Activated CD8-positive, alpha-beta T cell treated with anti-CD3 and anti-CD28 coated beads, Interleukin-2, amount 10 ng/mL, durations not matched to agents 7 days and 5 days (primary cell): ENCODE measurements at regions not wholly inside any gene's neighbourhood (a gene's known extent, or its start where the extent isn't known, plus 50 kb on each side); places are given as distances from the start of the nearest gene placed in this dataset.

Experiments
- ATAC-seq: fragments of 150-1000 bp; cut with Tn5 transposase; one replicate; pipeline ENCODE4 v1.10.0; 2021; ENCODE audit warnings: moderate library complexity
- CTCF ChIA-PET: fragments of 350-600 bp; sonication (Branson Sonifier 250); formaldehyde crosslinking; loops from one replicate; lab custom pipeline; 2021; ENCODE audit warnings: antibody characterized with exemption; lab: Charles Lee
- POLR2A ChIA-PET: fragments of 350-600 bp; sonication (Branson Sonifier 250); formaldehyde crosslinking; loops from one replicate; lab custom pipeline; 2021; ENCODE audit warnings: antibody characterized with exemption; lab: Charles Lee
- DNase-seq: peaks from one replicate; pipeline ENCODE4 v3.0.0-alpha.2; 2020
- H3K27ac Mint-ChIP-seq: one replicate; pipeline ENCODE4 v1.8.0; 2021; ENCODE audit warnings: mild to moderate bottlenecking, mixed read lengths
- H3K27me3 Mint-ChIP-seq: one replicate; pipeline ENCODE4 v1.8.0; 2021; ENCODE audit warnings: low read depth, mixed read lengths
- H3K36me3 Mint-ChIP-seq: one replicate; pipeline ENCODE4 v1.8.0; 2021; ENCODE audit warnings: low read depth, mixed read lengths
- H3K4me1 Mint-ChIP-seq: one replicate; pipeline ENCODE4 v1.8.0; 2021; ENCODE audit warnings: low read depth, mixed read lengths
- H3K4me3 Mint-ChIP-seq: one replicate; pipeline ENCODE4 v1.8.0; 2021; ENCODE audit warnings: mild to moderate bottlenecking, mixed read lengths
- H3K9me3 Mint-ChIP-seq: one replicate; pipeline ENCODE4 v1.8.0; 2022; ENCODE audit warnings: mixed read lengths; ENCODE audit not compliant: insufficient read depth

- Mint-ChIP-seq H3K9me3 (peaks cover 21% of the 10 kb centered on the region), H3K4me3 (no peak overlapping the region), H3K36me3 (no peaks in the 10 kb centered on the region), H3K27me3 (no peaks in the 10 kb centered on the region), H3K4me1 (no peaks in the 10 kb centered on the region), H3K27ac (no peak overlapping the region)
- ChIA-PET POLR2A (no interaction called here), CTCF (no interaction called here)
- no peak for DNase-seq
- no peak for ATAC-seq
Observed at GRCh38 chr11:97865424-97866012, 1155.2 kb upstream of the CNTN5 start.

GRCh38 chr11:97871816-97872215 lies 1148.9 kb upstream of the CNTN5 start:
- Mint-ChIP-seq H3K4me3 (no peak overlapping the region), H3K4me1 (no peaks in the 10 kb centered on the region), H3K27me3 (no peaks in the 10 kb centered on the region), H3K9me3 (peaks cover 20% of the 10 kb centered on the region), H3K36me3 (no peaks in the 10 kb centered on the region), H3K27ac (no peak overlapping the region)
- ChIA-PET POLR2A (no interaction called here), CTCF (no interaction called here)
- no peak for DNase-seq
- ATAC-seq: no peak

DNA sequence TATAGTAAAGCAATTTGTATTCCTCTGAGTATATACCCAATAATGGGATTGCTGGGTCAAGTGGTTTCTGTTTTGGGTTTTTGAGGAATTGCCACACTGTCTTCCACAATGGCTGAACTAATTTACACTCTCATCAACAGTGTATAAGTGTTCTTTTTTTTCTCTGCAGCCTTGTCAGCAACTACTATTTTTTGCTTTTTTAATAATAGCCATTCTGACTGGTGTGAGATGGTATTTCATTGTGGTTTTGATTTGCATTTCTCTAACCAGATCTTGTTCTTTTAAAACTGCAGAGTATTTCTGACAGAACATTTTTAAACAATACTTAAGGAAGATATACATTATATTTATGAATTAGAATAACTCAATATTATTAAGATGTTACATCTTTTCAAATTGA lies 1140.5 kb upstream of the CNTN5 start:
- ATAC-seq (no peak), DNase-seq (no peak)
- H3K36me3 Mint-ChIP-seq: no peaks in the 10 kb centered on the region
- no peak overlapping the region for H3K27ac Mint-ChIP-seq
- H3K4me1 Mint-ChIP-seq: no peaks in the 10 kb centered on the region
- ChIA-PET POLR2A (no interaction called here), CTCF (no interaction called here)
- H3K27me3 Mint-ChIP-seq: no peaks in the 10 kb centered on the region
- H3K9me3 Mint-ChIP-seq: peaks cover 17% of the 10 kb centered on the region
- H3K4me3 Mint-ChIP-seq: no peak overlapping the region

- Mint-ChIP-seq H3K27me3 (no peaks in the 10 kb centered on the region), H3K27ac (no peak overlapping the region), H3K4me3 (no peak overlapping the region), H3K4me1 (no peaks in the 10 kb centered on the region), H3K9me3 (peaks cover 9% of the 10 kb centered on the region), H3K36me3 (no peaks in the 10 kb centered on the region)
- ChIA-PET POLR2A (no interaction called here), CTCF (no interaction called here)
- DNase-seq: no peak
- no peak for ATAC-seq
Observed at GRCh38 chr11:97883086-97883485, 1137.7 kb upstream of the CNTN5 start.

DNA sequence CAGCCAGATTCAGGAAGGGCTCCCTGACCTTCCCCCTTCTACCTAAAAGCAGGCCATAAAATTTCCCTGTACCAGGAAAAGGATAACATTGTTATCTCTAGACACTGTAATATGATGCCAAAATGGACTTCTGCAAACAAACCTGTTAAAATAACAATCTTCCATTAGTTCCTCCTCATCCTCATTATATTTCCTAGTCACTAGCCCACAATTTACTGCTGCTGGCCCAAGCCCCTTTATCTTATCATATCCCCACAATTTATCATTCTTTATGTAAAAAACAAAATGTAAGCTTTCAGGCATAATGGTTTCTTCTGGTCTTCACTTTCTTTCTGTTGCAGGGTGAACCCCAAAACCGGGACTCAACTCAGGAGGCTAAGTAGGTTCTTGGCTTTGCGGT lies 1132.1 kb upstream of the CNTN5 start:
- H3K4me3 Mint-ChIP-seq: no peak overlapping the region
- ChIA-PET CTCF (no interaction called here), POLR2A (no interaction called here)
- no peaks in the 10 kb centered on the region for H3K27me3 Mint-ChIP-seq
- H3K27ac Mint-ChIP-seq: no peak overlapping the region
- no peaks in the 10 kb centered on the region for H3K4me1 Mint-ChIP-seq
- DNase-seq (no peak), ATAC-seq (no peak)
- no peaks in the 10 kb centered on the region for H3K36me3 Mint-ChIP-seq
- peaks cover 9% of the 10 kb centered on the region for H3K9me3 Mint-ChIP-seq

DNA sequence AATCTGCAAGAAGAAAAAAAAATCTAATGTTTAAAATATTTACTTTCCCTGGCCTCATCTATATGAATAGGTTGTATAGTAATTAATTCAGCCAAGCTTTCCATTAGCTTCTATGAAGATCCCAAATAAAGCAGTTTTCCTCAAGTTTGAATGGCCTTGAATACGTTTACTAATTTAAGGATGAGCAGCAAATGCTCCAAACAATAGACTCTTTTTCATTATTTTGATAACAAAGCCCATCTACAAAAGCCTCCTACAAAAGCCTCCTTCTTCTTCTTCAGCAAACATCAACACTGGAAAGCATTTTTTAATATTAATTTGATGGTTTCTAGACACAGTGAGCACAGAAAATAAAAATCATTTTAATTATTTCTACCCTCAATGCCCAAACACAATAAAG lies 1130.3 kb upstream of the CNTN5 start:
- ATAC-seq (no peak), DNase-seq (no peak)
- no peak overlapping the region for H3K4me3 Mint-ChIP-seq
- H3K36me3 Mint-ChIP-seq: no peaks in the 10 kb centered on the region
- POLR2A ChIA-PET: no interaction called here
- no peaks in the 10 kb centered on the region for H3K4me1 Mint-ChIP-seq
- CTCF ChIA-PET: no interaction called here
- no peak overlapping the region for H3K27ac Mint-ChIP-seq
- H3K9me3 Mint-ChIP-seq: peaks cover 9% of the 10 kb centered on the region
- no peaks in the 10 kb centered on the region for H3K27me3 Mint-ChIP-seq

DNA sequence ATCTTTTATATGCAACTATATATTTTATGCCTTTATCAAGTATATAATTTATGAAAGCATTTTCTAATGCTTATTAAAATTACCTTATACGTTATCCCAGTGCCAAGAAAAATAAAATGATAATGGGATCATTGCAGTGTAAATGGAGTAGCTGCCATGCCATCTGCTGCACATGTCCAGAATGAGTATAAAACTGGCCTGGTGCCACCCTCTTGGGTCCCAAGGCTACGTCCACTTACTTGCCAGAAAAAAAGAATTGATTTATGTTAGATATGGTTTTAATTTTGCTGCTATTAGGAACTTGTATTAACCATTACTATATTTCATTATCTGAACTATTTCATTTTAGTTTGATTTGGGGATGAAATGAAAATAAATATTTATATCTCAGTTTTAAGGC lies 1127.1 kb upstream of the CNTN5 start:
- Mint-ChIP-seq H3K4me1 (no peaks in the 10 kb centered on the region), H3K27me3 (no peaks in the 10 kb centered on the region), H3K36me3 (no peaks in the 10 kb centered on the region), H3K4me3 (no peak overlapping the region), H3K9me3 (peaks cover 18% of the 10 kb centered on the region), H3K27ac (no peak overlapping the region)
- ATAC-seq (no peak), DNase-seq (no peak)
- CTCF ChIA-PET: no interaction called here
- POLR2A ChIA-PET: no interaction called here

DNA sequence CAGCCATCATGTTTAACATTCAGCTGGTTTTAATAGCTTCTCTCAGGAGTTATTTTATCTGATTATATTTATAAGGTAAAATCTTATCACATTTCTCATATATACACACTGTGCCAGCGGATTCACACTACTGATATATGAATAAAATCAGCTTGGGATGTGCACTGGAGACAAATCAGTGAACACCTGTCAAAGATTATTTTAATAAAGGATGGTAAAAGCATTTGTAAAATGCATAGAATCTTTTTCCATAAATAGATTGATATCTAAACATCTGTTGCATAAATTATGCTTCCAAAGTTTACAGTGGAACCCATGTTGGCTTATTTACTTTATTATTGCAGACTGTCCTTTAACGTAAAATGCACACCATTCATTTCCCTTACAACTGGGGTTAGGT lies 1125.8 kb upstream of the CNTN5 start:
- ATAC-seq: no peak
- POLR2A ChIA-PET: no interaction called here
- Mint-ChIP-seq H3K27ac (no peak overlapping the region), H3K4me3 (no peak overlapping the region), H3K27me3 (no peaks in the 10 kb centered on the region), H3K4me1 (no peaks in the 10 kb centered on the region), H3K36me3 (no peaks in the 10 kb centered on the region), H3K9me3 (peaks cover 27% of the 10 kb centered on the region)
- DNase-seq: no peak
- CTCF ChIA-PET: no interaction called here

DNA sequence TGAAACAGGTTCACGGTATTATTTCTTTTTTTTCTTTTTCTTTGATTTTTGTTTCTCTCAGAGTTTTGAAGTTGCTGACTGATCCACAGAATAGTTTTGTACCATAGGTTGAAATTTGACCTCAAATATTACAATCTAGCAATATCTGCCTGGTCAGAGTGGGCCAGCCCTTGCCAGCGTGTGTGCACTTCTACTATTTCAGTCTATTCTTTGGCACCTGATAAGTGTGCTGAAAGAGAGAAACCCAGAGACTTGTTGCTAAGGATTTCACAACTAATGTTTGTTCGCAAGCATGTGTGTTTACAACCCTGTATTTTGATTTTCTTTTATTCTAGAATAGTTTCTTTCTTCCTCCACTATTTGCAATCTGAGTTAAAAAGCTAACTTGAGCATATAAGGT lies 1125.2 kb upstream of the CNTN5 start:
- Mint-ChIP-seq H3K36me3 (no peaks in the 10 kb centered on the region), H3K27ac (no peak overlapping the region), H3K4me3 (no peak overlapping the region), H3K9me3 (peaks cover 27% of the 10 kb centered on the region), H3K27me3 (no peaks in the 10 kb centered on the region), H3K4me1 (no peaks in the 10 kb centered on the region)
- DNase-seq (no peak), ATAC-seq (no peak)
- ChIA-PET CTCF (no interaction called here), POLR2A (no interaction called here)

GRCh38 chr11:97902828-97903227 lies 1117.9 kb upstream of the CNTN5 start:
- peaks cover 32% of the 10 kb centered on the region for H3K9me3 Mint-ChIP-seq
- no peak overlapping the region for H3K4me3 Mint-ChIP-seq
- ATAC-seq (no peak), DNase-seq (no peak)
- ChIA-PET CTCF (no interaction called here), POLR2A (interaction anchor here (0.6 kb wide), 1 partner anchor 1053 kb away, joined by 3 read pairs; no protein-coding TSS in a partner anchor)
- H3K27me3 Mint-ChIP-seq: no peaks in the 10 kb centered on the region
- no peak overlapping the region for H3K27ac Mint-ChIP-seq
- H3K36me3 Mint-ChIP-seq: no peaks in the 10 kb centered on the region
- no peaks in the 10 kb centered on the region for H3K4me1 Mint-ChIP-seq

DNA sequence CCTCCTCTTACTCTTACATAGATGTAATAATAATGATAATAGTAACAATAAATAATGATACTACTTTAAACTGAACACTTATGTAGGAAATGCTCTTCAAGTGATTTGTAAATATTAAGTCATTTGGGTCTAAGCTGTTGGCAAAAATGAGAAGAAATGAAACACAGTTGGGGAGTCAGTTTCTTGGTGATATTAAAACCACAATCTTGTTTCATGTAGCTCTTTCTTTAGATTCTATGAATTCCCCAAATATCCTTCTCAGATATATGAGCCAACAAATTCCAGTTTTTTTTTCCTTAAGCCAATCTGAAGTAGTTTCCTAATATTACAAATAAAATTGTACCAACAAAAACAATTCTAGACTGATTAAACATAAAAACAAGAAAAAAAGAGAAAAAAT lies 1115.6 kb upstream of the CNTN5 start:
- H3K27me3 Mint-ChIP-seq: no peaks in the 10 kb centered on the region
- DNase-seq (no peak), ATAC-seq (no peak)
- no peaks in the 10 kb centered on the region for H3K36me3 Mint-ChIP-seq
- H3K27ac Mint-ChIP-seq: no peak overlapping the region
- no peak overlapping the region for H3K4me3 Mint-ChIP-seq
- H3K4me1 Mint-ChIP-seq: no peaks in the 10 kb centered on the region
- ChIA-PET CTCF (no interaction called here), POLR2A (no interaction called here)
- H3K9me3 Mint-ChIP-seq: peaks cover 29% of the 10 kb centered on the region

DNA sequence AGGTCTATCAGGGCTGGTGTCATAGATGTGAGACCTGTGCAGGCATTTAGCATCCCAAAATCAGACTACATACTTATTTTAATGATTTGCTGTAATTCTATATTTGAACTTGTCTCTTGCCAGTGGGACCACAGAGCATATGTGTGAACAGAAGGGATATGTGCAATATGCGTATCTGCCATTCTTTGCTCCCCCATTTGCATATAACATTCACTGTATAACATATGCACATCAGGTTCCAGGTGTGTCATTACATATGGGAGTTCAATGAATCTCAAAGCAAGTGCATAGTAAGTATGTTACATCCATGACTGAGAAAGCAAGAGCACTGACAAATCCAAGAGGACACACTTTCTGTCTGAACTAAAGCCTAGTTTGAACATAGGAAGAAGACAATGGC lies 1115.1 kb upstream of the CNTN5 start:
- Mint-ChIP-seq H3K36me3 (no peaks in the 10 kb centered on the region), H3K4me1 (no peaks in the 10 kb centered on the region), H3K27ac (no peak overlapping the region), H3K9me3 (peaks cover 29% of the 10 kb centered on the region), H3K4me3 (no peak overlapping the region), H3K27me3 (no peaks in the 10 kb centered on the region)
- DNase-seq (no peak), ATAC-seq (no peak)
- CTCF ChIA-PET: no interaction called here
- POLR2A ChIA-PET: no interaction called here

DNA sequence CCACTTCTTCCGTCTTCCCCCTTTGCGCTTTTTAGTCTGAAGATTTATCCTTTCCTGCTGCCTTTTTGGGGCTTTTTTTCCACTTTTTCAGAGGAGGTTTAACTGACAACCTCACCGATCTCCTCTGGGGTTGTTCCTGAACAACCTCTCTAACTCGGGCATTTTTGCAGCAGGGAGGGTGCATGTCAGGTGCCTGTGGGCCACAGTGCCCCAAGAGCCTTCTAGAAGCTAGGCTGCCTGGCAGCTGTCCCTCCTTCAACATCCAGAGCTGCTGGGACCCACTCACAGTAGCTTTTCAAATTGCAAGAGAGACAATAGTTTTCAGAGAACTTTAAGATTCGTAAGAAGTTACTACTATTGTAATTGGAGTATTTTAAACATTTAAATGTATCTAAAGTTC lies 1112.4 kb upstream of the CNTN5 start:
- ChIA-PET POLR2A (no interaction called here), CTCF (no interaction called here)
- no peaks in the 10 kb centered on the region for H3K4me1 Mint-ChIP-seq
- no peak overlapping the region for H3K4me3 Mint-ChIP-seq
- no peak overlapping the region for H3K27ac Mint-ChIP-seq
- no peak for ATAC-seq
- no peaks in the 10 kb centered on the region for H3K36me3 Mint-ChIP-seq
- no peak for DNase-seq
- H3K27me3 Mint-ChIP-seq: no peaks in the 10 kb centered on the region
- H3K9me3 Mint-ChIP-seq: peaks cover 21% of the 10 kb centered on the region
